Stomach (tissue), 4 donors: ENCODE measurements at regions not wholly inside any gene's neighbourhood (a gene's known extent, or its start where the extent isn't known, plus 50 kb on each side); places are given as distances from the start of the nearest gene placed in this dataset.

Experiments
- EP300 ChIP-seq: sonication (generic); formaldehyde crosslinking; IDR thresholded peaks from one replicate; pipeline ENCODE4 v1.6.1; 2017; ENCODE audit warnings: antibody characterized with exemption
- POLR2A ChIP-seq, 4 donors: fragments of 450-650 bp; IDR thresholded peaks; one replicate each; pipeline ENCODE4 v1.6.1; 2016; ENCODE audit warnings: antibody characterized with exemption in 4 of 4, control low read depth in 2 of 4, mild to moderate bottlenecking in 1 of 4, moderate library complexity in 1 of 4
- TF ChIP-seq, protein P1 (sequence below), 7 experiments: fragments of 450-650 bp in 4 of 7; fragments of 200-600 bp in 3 of 7; sonication (generic) in 3 of 7; IDR thresholded peaks; one replicate each; pipeline ENCODE4 v1.5.1; 2016 to 2019; ENCODE audit warnings: antibody characterized with exemption in 7 of 7, control low read depth in 2 of 7, mild to moderate bottlenecking in 1 of 7

DNA sequence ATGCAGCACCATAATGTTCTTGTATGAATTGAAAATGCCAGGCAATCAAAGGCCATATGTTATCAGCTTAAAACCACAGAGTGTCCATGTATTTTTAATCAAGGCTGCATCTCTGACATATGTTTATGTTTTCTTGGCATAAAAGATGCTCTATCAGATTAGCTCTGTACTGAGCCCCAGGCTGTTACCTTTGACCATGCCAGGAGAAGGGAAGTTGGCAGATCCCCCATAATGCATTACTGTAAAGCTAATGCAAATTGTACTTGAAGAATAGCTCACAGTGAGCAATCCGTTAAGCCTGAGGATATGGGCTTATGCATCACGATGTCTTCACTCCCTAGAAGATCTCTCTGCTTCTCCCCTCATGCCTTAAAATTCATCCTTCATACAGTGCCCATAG lies 414.4 kb downstream of the BRINP1 start:
- TF ChIP-seq, protein P1, sequence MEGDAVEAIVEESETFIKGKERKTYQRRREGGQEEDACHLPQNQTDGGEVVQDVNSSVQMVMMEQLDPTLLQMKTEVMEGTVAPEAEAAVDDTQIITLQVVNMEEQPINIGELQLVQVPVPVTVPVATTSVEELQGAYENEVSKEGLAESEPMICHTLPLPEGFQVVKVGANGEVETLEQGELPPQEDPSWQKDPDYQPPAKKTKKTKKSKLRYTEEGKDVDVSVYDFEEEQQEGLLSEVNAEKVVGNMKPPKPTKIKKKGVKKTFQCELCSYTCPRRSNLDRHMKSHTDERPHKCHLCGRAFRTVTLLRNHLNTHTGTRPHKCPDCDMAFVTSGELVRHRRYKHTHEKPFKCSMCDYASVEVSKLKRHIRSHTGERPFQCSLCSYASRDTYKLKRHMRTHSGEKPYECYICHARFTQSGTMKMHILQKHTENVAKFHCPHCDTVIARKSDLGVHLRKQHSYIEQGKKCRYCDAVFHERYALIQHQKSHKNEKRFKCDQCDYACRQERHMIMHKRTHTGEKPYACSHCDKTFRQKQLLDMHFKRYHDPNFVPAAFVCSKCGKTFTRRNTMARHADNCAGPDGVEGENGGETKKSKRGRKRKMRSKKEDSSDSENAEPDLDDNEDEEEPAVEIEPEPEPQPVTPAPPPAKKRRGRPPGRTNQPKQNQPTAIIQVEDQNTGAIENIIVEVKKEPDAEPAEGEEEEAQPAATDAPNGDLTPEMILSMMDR (IDR thresholded peaks at IDR 0.05) = no peak
- TF ChIP-seq POLR2A (IDR thresholded peaks at IDR 0.05) = no peak
- no peak for TF ChIP-seq EP300
